CD4-positive, alpha-beta T cell treated with Interleukin-1 beta for 1 hour (primary cell): ENCODE measurements at regions not wholly inside any gene's neighbourhood (a gene's known extent, or its start where the extent isn't known, plus 50 kb on each side); places are given as distances from the start of the nearest gene placed in this dataset.

ENCODE experiments used
- DNase-seq, 2 donors: peaks; one replicate each; pipeline ENCODE4 v3.0.0-alpha.2; 2020 to 2022

DNA sequence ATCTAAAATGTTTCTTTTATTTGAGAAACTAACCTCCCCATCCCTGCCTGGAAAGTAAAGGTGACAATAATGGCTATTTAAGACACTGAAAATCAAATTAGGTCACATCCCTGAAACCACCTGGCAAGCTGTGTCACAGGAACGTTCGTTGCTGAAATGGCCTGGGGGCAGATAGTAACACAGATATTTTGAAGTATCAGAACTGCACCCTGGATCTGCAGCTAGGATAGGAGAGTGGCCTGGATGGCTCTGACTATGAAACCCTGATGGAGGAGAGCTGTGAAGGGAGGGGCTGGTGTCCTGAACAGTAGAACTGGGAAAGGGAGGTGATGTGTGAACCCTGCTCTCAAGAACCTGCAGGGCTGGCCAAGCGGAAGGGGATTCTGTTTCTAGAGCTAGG is 648.3 kb upstream of the CFAP20DC start:
- no peak for DNase-seq

DNA sequence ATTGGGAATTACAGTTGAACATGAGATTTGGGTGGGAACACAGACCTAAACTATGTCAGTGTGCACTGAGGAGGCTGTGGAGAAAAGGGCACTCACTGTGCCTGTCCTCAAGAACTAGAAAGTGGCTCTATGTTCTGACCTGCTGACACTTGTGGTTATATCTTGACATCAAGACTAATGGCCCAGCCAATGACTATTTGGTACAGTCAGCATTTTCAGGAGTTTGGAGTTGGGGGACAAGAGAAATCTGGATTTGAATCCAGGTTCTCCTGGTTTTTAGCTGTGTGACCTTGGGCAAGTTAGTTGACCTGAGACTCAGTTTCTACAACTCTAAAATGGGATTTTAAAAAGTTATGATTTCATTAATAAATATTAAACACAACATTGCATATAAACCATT is 647.0 kb upstream of the CFAP20DC start:
- DNase-seq, result no peak

DNA sequence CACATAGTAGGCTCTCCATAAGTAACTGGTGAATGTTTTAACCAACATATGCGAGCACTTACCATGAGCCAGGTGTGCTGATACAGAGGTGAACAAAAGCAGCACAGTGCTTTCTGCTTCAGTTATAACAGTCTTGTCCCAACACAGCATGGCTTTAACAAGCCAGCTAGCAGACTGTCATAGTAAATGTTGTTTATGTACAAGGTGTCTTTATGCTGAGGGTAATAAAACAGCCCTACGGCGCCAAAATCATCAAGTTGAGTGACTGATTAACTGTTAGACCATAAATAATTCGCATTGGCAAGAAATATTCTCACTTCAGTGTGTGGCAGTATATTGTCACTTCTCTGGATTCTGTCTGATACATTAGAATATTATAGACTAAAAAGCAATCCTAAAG is 646.0 kb upstream of the CFAP20DC start:
- DNase-seq, result no peak

DNA sequence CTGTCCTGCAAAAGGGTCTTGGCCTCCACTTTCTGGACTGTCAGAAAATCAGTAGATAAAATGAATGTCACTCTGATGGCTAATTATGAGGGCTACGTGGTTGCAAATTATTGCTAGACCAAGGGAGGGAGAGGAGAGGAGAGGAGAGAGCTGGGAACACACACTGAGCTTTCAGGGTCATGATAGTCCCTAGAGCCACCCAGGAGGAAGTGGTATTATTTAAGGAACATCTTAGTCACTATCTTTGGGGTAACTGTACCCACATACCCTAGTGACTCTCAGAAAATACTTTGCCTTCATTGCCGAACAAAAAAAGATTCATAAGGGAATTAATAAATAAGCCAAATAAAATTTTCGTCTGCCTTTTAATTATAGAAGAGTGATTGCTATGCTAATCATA is 642.3 kb upstream of the CFAP20DC start:
- no peak for DNase-seq

DNA sequence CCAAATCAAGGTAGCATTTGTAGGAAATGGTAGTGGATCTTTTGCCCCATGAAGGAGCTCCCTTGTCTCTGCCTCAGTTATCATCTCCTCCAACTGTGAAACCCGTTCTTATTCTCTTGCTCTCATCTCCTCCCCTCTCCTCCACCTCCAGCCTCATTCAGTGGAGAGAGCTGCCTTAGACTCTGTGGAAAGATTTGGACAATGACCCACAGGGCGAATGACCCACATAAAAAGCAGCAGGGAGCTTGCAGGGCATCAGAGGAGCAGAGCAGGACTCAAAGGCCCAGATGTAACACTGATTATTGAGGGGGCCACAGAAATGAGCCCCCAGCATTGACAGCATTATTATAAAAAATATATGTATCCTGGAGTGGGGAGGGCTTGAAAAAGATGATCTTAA is 641.1 kb upstream of the CFAP20DC start:
- DNase-seq, result no peak

DNA sequence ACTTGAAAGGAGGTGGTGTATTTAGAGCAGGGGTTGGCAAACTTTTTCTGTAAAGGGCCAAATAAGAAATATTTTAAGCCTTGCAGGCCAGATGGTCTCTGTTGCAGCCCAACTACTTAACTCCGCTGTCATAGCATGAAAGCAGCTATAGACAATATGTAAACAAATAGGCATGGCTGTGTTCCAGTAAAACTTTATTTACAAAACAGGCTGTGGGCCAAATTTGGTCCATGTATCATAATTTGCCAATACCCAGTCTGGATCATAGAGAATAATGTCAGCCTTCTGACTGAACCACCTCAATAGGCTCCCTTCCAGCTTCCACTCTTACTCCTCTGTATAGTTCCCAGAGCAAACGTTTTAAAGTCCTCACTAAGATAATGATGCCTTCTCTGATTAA is 638.8 kb upstream of the CFAP20DC start:
- no peak for DNase-seq

DNA sequence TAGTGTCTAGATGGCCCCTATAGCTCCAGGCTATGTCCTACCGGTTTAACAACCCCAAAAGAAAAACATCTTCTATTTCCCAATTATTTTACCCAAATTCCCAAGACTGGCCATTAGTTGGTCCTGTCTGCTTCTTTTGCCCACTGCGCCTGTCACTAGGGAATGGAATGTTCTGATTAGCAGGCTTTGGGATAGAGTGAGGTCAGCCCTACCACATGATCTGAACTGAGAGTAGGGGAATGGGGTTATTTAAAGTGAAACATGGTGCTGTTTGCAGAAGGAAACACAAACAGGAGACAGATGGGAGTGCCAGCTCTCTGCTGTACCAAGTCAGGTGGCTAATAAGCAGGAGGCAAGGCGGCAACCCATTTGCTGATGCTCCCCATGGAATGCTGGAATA is 635.6 kb upstream of the CFAP20DC start:
- no peak for DNase-seq

DNA sequence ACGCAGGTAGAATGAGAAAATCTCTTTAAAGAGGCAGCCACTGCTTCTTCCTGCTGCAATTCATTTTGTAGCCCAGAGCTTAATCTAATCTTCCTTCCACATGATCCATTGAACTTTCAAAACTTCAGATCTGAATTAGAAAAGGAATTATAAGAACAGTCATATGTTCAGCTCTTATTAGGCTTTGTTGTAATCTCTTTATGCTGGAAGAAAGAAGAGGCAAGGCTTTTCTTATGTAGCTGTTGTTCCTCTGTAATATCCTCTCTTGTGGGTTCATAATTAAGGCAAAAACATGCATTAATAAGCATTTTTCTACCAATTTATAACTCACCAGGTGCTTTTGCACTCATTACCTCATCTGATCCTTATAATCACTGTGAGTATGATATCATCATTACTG is 634.9 kb upstream of the CFAP20DC start:
- no peak for DNase-seq

DNA sequence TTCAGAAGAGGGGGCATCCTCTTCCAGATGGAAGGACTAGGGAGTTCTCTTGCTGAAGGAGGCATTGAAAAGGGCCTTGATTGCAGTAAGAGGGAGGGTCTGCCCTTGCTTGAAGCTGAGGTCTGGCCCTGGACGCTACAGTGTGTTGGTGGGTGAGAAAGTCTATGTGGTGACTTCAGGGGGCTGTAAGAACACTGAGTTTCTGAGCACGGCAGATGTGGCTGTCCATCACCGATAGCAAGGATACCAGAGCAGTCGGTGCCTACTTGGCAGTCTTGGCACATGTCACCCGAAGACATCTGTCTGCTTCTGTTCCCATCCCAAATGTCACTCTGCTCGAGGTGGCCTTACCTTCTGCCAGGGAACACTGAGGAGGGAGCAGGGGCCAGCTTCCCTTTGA is 631.1 kb upstream of the CFAP20DC start:
- DNase-seq, result no peak

DNA sequence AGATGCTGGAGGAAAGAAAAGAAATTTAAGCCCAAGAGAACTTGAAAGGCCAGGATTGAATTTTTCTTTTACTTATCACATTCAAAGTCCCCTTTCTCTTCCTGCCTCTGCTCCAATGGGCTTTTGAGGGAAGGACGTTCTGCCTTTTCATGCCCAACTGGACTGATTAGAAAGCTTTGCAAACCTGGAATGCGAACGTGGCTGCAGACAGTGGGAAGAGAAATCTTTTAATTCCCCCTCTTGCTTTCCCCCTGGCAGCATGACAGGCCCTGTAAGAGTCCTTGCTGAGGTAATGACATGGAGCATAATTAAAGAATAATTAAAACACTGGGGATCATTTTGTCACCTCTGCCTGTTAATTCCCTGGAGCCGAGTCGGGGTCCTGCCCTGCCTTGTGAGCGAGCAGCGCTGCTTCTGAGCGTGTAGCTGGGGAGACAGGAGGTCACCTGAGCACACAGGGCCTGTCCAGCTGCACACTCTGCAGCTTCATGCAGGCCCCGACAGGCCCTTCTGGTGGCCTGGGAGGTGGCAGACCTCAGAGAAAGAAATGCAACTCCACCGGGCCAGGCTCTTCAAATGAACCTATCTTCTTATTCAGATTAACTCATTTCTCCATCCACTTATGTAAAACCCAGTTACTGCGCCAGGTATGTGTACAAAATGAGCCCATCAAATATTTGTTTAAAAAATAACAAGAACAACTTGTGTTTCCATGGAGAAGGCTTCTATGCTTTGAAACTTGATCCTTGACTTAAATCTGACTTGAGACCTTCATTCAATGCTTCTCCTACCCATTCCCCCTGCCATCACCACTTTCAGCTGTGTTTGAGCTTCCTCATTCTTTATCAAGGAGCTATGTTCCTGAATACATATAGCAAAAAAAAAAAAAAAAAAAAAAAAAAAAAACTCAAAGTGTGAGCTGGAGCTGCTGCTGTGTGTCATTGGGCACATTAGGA is 628.2 kb upstream of the CFAP20DC start:
- no peak for DNase-seq

DNA sequence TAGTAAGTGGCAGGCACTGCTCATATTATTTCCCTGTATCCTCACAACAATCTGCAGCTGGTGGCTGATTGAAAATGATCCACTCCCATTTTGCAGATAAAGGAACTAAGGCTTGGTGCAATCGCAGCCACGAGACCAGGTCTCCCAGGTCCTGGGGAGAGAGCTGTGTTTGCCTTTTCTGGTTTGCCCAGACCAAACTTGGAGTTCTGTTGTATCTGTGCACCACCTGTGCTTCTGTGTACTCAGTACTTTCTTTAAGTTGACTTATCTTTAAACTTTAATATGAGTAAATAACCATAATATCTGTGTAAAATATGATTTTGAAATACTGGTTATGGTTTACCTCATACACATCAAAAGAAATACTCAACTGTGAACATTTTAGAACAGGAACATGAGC is 625.7 kb upstream of the CFAP20DC start:
- no peak for DNase-seq

DNA sequence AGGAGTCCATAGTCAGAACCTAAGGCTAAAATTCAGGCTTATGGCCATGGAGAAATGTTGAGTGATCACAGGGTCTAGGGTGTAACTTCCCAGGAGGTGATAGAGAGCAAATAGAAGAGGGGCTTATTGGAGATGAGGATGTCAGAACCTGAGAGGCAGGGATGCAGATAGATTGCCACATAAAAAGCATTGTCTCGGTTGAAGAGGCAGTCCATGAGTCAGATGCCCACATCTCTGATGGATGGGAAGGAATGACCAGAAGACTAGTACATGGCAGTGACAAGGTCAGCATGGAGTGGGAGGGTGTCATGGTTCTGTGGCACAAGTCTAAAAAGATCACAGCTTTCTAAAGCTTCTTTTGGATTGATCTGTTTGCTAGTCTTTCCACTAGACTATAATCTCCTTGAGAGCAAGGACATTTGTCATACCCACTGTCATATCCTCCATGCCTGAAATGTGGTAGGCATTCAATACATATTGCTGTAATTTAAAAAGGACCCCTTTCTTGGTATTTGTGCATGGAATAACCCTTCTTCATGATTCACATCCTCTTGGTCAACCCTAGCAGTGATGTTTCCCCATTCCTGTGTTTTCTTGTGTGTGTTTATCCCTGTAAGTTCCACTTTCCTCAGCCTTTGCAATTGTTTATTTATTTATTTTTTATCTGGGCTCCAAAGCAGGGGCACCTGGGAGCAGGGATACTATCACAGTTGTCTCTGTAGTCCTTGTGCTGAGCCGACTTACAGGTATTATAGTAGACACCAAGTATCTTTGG is 613.4 kb upstream of the CFAP20DC start:
- DNase-seq, result no peak

DNA sequence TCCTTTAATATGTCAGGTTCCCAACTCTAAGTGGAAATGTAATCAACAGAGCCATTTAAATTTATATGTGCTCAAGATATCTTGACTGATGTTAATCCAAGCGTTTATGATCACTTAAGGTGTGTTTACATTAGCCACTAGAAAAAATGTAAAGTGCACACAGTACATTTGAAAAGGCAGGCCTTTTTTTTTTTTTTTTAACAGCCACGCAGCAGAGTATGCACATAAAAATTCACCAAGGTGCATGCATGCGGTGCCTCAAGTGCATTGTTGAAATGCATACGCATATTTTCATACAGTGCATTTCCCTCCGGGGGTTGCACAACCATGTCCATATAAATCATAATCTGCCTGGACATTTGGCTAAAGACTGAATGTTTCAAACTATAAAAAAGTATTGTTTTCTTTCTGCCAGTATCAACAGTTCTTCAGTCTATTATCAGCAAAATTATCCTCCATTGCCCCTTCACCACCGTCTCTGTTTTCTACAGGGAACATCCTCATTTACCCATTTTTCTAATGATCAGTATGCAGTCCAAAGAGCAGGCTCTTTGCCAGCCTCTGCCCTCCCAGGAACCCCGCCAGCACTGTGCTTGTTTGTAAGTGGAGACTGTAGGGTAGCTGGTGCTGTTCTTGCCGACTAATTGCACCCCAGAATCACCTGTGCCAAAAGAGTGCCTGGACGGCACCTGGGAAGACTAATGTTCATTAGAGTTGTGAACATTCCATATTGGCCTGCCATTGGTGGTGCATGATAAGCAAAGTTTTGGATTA is 611.2 kb upstream of the CFAP20DC start:
- DNase-seq, result no peak

DNA sequence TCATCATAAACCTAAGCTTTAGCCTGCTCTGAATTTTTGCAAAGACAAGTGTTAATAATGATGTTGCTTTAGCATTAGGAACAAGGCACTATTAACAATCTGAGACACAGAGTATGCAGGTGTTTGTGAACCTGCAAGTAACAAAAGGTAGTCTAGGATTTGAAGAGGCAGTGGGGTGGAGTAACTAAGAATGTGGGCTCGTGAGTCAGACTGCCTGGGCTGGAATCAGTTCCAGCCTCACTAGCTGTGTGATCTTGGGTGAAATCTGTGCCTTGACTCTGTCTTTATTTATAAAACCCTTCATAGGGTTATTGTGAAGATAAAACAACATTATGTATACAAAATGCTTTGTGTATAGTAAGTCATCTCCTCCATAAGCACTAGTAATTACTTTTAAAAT is 610.6 kb upstream of the CFAP20DC start:
- DNase-seq, result no peak

DNA sequence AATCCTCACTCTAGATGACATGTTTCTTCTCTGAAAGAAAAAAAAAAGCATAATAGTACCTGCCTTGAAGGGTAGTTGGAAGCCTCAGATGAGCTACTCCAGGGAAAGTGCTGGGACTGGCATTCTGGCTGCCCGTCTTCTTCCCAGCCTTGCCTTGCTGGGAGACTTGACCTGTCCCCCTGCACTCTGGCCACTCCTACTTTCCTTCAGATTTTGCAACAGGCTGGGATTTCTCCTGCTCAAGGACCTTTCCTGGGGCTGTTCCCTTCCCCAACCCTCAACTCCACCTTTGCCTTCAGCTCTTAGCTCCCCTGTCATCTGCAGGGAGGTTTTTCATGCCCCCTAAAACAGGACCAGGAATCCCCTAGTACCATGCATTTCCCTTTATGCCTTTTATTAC is 609.9 kb upstream of the CFAP20DC start:
- no peak for DNase-seq

DNA sequence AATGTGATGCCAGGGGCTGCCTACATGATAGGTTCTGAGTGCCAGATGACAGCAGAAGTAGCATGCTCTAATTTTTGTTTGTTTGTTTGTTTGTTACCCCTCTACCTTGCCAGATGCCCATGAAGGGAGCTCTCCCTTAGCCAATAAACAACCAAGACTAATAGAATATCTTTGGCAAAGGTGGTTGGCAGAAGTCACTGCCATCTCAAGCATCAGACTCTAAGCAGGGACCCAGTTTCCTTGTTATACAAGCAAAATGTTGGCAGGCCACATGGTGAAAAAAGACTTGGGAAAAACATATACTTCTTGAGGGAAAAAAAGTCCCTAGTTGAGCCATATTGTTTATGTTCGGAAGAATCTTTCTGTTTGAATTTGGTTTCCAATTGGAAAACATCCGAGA is 609.0 kb upstream of the CFAP20DC start:
- no peak for DNase-seq

DNA sequence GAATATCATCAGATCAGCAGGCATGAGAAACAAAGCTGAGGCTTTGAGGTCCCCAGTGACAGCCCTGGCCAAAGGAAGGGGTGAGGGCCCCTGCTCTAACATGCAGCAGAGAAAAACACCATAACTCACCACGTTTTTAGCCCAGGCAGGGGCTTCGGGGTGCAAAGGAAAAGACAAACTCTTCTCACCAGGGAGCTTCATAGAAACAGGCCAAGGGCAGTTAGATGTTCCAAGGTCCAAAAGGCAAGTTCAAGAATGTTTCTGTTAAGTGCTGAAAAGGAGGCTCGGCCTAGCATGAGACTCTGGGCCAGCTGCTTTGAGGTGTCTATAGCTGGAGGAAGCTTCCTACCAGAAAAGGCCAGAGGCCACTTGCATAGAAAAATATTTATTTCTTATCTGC is 608.4 kb upstream of the CFAP20DC start:
- DNase-seq, result no peak

DNA sequence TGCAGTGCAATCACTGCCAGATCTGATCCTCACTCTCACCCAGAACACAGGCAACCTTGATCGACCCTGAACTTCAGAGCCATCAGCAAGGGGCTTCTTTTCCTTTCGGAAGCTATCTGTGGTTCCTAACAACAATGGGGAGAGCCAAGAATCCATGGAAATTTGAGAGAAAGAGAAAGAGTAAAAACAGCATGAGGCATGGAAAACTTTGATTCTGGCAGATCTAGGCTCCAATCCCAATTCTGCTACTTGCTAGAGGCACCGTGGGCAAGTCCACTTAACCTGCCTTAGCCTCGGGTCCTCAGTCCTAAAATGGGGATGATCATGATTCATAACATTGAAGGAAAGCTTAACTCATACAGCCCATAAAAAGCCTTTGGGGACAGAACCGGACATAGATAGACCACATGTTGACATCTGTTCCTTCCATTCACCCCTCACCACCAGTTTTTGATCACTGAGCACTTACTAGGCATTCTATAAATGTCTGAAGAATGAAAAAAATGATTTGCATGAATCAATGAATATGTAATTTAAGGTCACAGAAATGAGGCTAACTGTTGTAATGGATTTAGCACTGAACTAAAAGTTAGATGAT is 605.7 kb upstream of the CFAP20DC start:
- no peak for DNase-seq

DNA sequence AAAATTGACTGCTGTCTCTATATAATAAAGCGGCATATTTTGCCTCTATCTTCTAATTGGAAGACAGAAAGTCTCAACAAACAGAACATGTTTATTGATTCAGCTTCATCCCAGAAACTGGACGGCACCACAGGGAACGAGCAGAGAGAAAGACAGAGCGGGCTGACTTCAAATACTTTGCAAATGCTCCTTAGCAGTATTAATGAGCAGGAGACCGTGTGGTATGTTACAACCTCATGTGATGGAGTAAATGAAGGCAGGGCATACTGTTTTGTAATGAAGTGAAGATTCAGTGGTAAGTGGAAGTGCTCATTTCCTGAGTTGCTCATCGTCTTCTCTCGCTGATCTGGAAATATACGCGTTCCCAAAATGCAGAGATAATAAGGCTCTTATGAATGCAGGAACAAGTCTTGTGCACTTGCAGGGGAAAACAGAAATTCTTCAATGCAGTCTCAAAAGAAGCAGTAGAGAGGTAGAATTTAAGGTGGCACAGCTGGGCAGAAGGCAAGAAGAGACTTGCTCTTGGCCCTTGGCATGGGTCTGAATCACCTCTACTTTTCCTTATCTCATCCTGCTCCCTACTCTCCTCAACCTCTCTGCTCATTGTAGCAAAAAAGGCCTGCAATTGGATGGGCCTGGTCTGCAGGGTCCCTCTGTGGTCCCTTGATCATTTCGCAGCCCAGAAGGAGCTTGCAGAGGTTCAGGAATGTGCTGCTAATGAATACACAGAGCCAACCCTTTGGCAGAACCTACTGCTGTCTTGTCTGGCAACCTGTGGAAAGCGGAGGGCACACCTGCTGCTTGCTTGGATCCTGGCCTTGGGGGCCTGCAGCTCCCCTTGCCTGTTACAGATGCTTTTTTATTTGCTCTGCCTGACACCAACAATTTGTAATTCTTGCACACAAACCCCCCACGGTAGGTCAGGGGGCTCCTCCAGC is 604.9 kb upstream of the CFAP20DC start:
- no peak for DNase-seq

DNA sequence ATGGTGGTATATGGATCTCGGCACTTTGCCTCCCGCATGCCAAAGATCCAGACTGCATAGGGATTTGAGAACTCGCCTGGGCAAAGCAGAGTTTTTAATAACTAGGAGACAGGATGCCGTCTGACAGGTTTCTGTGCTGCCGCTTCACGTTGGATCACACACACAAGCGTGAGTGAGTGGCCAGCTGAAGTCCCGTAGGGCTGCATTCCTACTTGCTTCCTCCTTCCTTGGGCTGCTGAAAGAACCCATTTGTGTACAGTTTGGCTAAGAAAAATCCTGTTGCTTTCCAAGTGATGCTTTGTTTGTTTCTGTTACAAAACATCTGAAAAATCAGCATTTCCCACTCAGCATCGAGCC is 604.3 kb upstream of the CFAP20DC start:
- no peak for DNase-seq

DNA sequence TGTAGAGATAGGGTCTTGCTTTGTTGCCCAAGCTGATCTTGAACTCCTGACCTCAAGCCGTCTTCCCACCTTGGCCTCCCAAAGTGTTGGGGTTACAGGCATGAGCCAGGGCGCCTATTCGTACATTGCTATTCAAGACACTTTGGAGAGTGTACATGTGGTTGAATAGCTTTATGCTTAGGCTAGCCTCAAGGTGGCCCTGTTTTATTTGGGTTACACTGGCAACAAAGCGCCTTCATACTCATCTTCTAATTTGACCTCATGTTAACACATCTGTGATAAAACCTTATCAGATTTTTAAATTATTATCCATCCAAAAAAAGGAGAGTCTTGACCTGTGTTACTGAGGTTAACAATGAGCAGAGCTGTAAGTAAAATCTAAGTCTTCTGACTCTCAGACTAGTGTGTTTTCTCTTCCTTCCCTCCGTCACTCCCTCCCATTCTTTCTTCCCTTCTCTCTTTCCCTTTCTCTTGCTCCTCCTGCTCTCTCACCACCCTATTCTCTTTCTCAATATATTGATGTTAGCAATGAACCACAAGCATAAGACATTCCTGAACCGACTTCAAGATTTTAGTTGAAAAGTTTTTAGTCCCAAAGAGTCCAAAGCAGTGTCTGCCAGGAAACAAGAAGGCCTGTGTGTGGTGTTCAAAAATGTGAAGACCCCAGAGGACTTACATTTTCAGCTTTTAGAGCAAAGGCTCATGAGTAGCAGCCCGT is 603.7 kb upstream of the CFAP20DC start:
- DNase-seq, result no peak
